ENCODE measurements at regions not wholly inside any gene's neighbourhood (a gene's known extent, or its start where the extent isn't known, plus 50 kb on each side); places are given as distances from the start of the nearest gene placed in this dataset.

GRCh38 chr9:113803811-113804589 is 72.1 kb upstream of the ZNF618 start:
- WGBS, result 72% methylated on average over 5 of the region's 8 CpGs
- no peaks in the 10 kb centered on the region for H3K9me3 ChIP-seq (ENCODE audit: control insufficient read depth, low read length)
- no peak overlapping the region for H2BK5ac ChIP-seq (ENCODE audit: low read depth, low read length, poor library complexity, severe bottlenecking)
- no peak overlapping the region for H3K27ac ChIP-seq (ENCODE audit: low read length, poor library complexity, severe bottlenecking)
- H2BK15ac ChIP-seq (ENCODE audit: low read depth, poor library complexity, severe bottlenecking), result no peak overlapping the region
- peaks cover 0 to 15% of the 10 kb centered on the region in 2 experiments for H3K27me3 ChIP-seq (ENCODE audit: control insufficient read depth in 1 of 2, insufficient read depth in 1 of 2, low read length in 2 of 2)
- no peak overlapping the region for H2AK5ac ChIP-seq (ENCODE audit: low read length, severe bottlenecking)
- H3K14ac ChIP-seq (ENCODE audit: low read length in 2 of 2), result no peak overlapping the region
- H3K23ac ChIP-seq (ENCODE audit: low read length in 2 of 2), result no peak overlapping the region
- no peak overlapping the region for H3K9ac ChIP-seq (ENCODE audit: low read length)
- H3K4me2 ChIP-seq (ENCODE audit: low read length, poor library complexity, severe bottlenecking), result no peak overlapping the region
- no peak overlapping the region for H4K8ac ChIP-seq (ENCODE audit: low read length)
- no peak overlapping the region for H3K4ac ChIP-seq (ENCODE audit: low read depth in 1 of 2, low read length in 2 of 2)
- H2AFZ ChIP-seq (ENCODE audit: low read depth, low read length), result no peak overlapping the region
- no peak overlapping the region for H4K91ac ChIP-seq (ENCODE audit: low read length)
- no peak overlapping the region for H2BK12ac ChIP-seq (ENCODE audit: low read length in 2 of 2)
- H3K79me1 ChIP-seq (replicated peaks; ENCODE audit: low read length, poor library complexity, severe bottlenecking), result no peaks in the 10 kb centered on the region
- H3K18ac ChIP-seq (ENCODE audit: low read depth in 1 of 2, low read length in 2 of 2), result no peak overlapping the region
- H2BK120ac ChIP-seq (ENCODE audit: low read depth, low read length), result no peak overlapping the region
- DNase-seq, result no peak
- H3K4me1 ChIP-seq (ENCODE audit: control insufficient read depth, insufficient read depth, low read depth, low read length), result peaks cover 2% of the 10 kb centered on the region
- H3K36me3 ChIP-seq (ENCODE audit: control insufficient read depth in 1 of 2, insufficient read depth in 2 of 2, low read depth in 1 of 2, low read length in 2 of 2), result no peaks in the 10 kb centered on the region
- no peak overlapping the region for H3K4me3 ChIP-seq (ENCODE audit: insufficient read depth in 1 of 2, low read depth in 1 of 2, low read length in 2 of 2)

GRCh38 chr9:113805486-113806132 is 70.5 kb upstream of the ZNF618 start:
- Histone ChIP-seq H2BK15ac (ENCODE audit: low read depth, poor library complexity, severe bottlenecking) (no peak overlapping the region), H2AFZ (ENCODE audit: low read depth, low read length) (peak overlapping the region; percentile 29), H2AK5ac (ENCODE audit: low read length, severe bottlenecking) (no peak overlapping the region), H4K91ac (ENCODE audit: low read length) (no peak overlapping the region), H3K9me3 (ENCODE audit: control insufficient read depth, low read length) (no peaks in the 10 kb centered on the region), H3K14ac (ENCODE audit: low read length in 2 of 2) (no peak overlapping the region), H3K36me3 (ENCODE audit: control insufficient read depth in 1 of 2, insufficient read depth in 2 of 2, low read depth in 1 of 2, low read length in 2 of 2) (no peaks in the 10 kb centered on the region), H2BK5ac (ENCODE audit: low read depth, low read length, poor library complexity, severe bottlenecking) (no peak overlapping the region), H3K27ac (ENCODE audit: low read length, poor library complexity, severe bottlenecking) (no peak overlapping the region), H3K27me3 (ENCODE audit: control insufficient read depth in 1 of 2, insufficient read depth in 1 of 2, low read length in 2 of 2) (peaks cover 0 to 9% of the 10 kb centered on the region in 2 experiments), H2BK12ac (ENCODE audit: low read length in 2 of 2) (no peak overlapping the region), H3K4me3 (ENCODE audit: insufficient read depth in 1 of 2, low read depth in 1 of 2, low read length in 2 of 2) (no peak overlapping the region), H3K4ac (ENCODE audit: low read depth in 1 of 2, low read length in 2 of 2) (no peak overlapping the region), H3K23ac (ENCODE audit: low read length in 2 of 2) (no peak overlapping the region), H3K4me2 (ENCODE audit: low read length, poor library complexity, severe bottlenecking) (peak overlapping the region; percentile 17), H2BK120ac (ENCODE audit: low read depth, low read length) (no peak overlapping the region), H4K8ac (ENCODE audit: low read length) (no peak overlapping the region), H3K79me1 (replicated peaks; ENCODE audit: low read length, poor library complexity, severe bottlenecking) (no peaks in the 10 kb centered on the region), H3K18ac (ENCODE audit: low read depth in 1 of 2, low read length in 2 of 2) (no peak overlapping the region), H3K9ac (ENCODE audit: low read length) (no peak overlapping the region), H3K4me1 (ENCODE audit: control insufficient read depth, insufficient read depth, low read depth, low read length) (peaks cover 2% of the 10 kb centered on the region)
- WGBS, result 87% methylated on average over 7 of the region's 9 CpGs
- DNase-seq, result no peak

- H3K4me1 ChIP-seq (ENCODE audit: control insufficient read depth, insufficient read depth, low read depth, low read length), result peaks cover 2% of the 10 kb centered on the region
- H3K9me3 ChIP-seq (ENCODE audit: control insufficient read depth, low read length), result no peaks in the 10 kb centered on the region
- H4K91ac ChIP-seq (ENCODE audit: low read length), result no peak overlapping the region
- H2AK5ac ChIP-seq (ENCODE audit: low read length, severe bottlenecking), result no peak overlapping the region
- WGBS, result 43% methylated on average over 15 of the region's 15 CpGs
- H2BK12ac ChIP-seq (ENCODE audit: low read length in 2 of 2), result no peak overlapping the region
- no peak overlapping the region for H3K14ac ChIP-seq (ENCODE audit: low read length in 2 of 2)
- peak overlapping the region in 1 of 2 experiments; percentile 70 for H3K4me3 ChIP-seq (ENCODE audit: insufficient read depth in 1 of 2, low read depth in 1 of 2, low read length in 2 of 2)
- H2BK15ac ChIP-seq (ENCODE audit: low read depth, poor library complexity, severe bottlenecking), result no peak overlapping the region
- no peak overlapping the region for H4K8ac ChIP-seq (ENCODE audit: low read length)
- no peak overlapping the region for H2BK5ac ChIP-seq (ENCODE audit: low read depth, low read length, poor library complexity, severe bottlenecking)
- H2AFZ ChIP-seq (ENCODE audit: low read depth, low read length), result no peak overlapping the region
- peak overlapping the region; percentile 68 for H3K9ac ChIP-seq (ENCODE audit: low read length)
- H3K79me1 ChIP-seq (replicated peaks; ENCODE audit: low read length, poor library complexity, severe bottlenecking), result no peaks in the 10 kb centered on the region
- no peaks in the 10 kb centered on the region for H3K36me3 ChIP-seq (ENCODE audit: control insufficient read depth in 1 of 2, insufficient read depth in 2 of 2, low read depth in 1 of 2, low read length in 2 of 2)
- no peak overlapping the region for H3K18ac ChIP-seq (ENCODE audit: low read depth in 1 of 2, low read length in 2 of 2)
- H3K27ac ChIP-seq (ENCODE audit: low read length, poor library complexity, severe bottlenecking), result no peak overlapping the region
- H3K4me2 ChIP-seq (ENCODE audit: low read length, poor library complexity, severe bottlenecking), result peak overlapping the region; percentile 50
- no peak overlapping the region for H3K23ac ChIP-seq (ENCODE audit: low read length in 2 of 2)
- peaks cover 0 to 2% of the 10 kb centered on the region in 2 experiments for H3K27me3 ChIP-seq (ENCODE audit: control insufficient read depth in 1 of 2, insufficient read depth in 1 of 2, low read length in 2 of 2)
- no peak overlapping the region for H2BK120ac ChIP-seq (ENCODE audit: low read depth, low read length)
- DNase-seq, result peak; percentile 56
- H3K4ac ChIP-seq (ENCODE audit: low read depth in 1 of 2, low read length in 2 of 2), result no peak overlapping the region
These were observed 68.7 kb upstream of the ZNF618 start for GRCh38 chr9:113807173-113808061.

All from mesenchymal stem cell (in vitro differentiated cells and primary cell).